IMR-90 (cell line): ENCODE measurements at regions not wholly inside any gene's neighbourhood (a gene's known extent, or its start where the extent isn't known, plus 50 kb on each side); places are given as distances from the start of the nearest gene placed in this dataset.

Source experiments
- ATAC-seq: fragments of 200-7000 bp; cut with Tn5 transposase; 2 replicates; pipeline ENCODE4 v1.9.1; 2020; ENCODE audit warnings: low read depth, mild to moderate bottlenecking, moderate library complexity
- BruUV-seq: library from RNA; stranded (reverse); fragments of 400-500 nt; replicated peaks from 2 replicates; lab custom pipeline; 2021; lab: Mats Ljungman, UMichigan
- CTCF ChIA-PET: fragments of 300-600 bp; formaldehyde crosslinking; extraction: SDS; loops from one replicate; lab custom pipeline; 2021; ENCODE audit warnings: antibody characterized with exemption; lab: Yijun Ruan, JAX
- POLR2A ChIA-PET: fragments of 300-600 bp; sonication (Branson Sonifier 250); formaldehyde crosslinking; loops from one replicate; lab custom pipeline; 2022; ENCODE audit warnings: antibody characterized with exemption; ENCODE audit not compliant: unreplicated experiment; lab: Charles Lee
- DNase-seq: peaks from one replicate; pipeline ENCODE4 v3.0.0; 2013
- H2AFZ ChIP-seq: replicated peaks from 2 replicates; pipeline ENCODE3; 2013; ENCODE audit warnings: low read length, mild to moderate bottlenecking; ENCODE audit not compliant: poor library complexity
- H2AK5ac ChIP-seq: 2 replicates; pipeline ENCODE4 v1.6.1; 2013; ENCODE audit warnings: low read depth, low read length, inconsistent platforms
- H2AK9ac ChIP-seq: replicated peaks from 2 replicates; pipeline ENCODE3; 2013; ENCODE audit warnings: mild to moderate bottlenecking, low read depth, low read length, moderate library complexity; ENCODE audit not compliant: poor library complexity
- H2BK120ac ChIP-seq: 2 replicates; pipeline ENCODE4 v1.6.1; 2013; ENCODE audit warnings: low read depth, low read length, inconsistent platforms
- H2BK15ac ChIP-seq: 3 replicates; pipeline ENCODE4 v1.6.1; 2013; ENCODE audit warnings: low read depth, low read length, inconsistent platforms
- H2BK20ac ChIP-seq: 2 replicates; pipeline ENCODE4 v1.6.1; 2013; ENCODE audit warnings: low read depth, mild to moderate bottlenecking, inconsistent platforms, low read length, moderate library complexity
- H2BK5ac ChIP-seq: 2 replicates; pipeline ENCODE4 v1.6.1; 2013; ENCODE audit warnings: mild to moderate bottlenecking, low read depth, low read length, inconsistent platforms; ENCODE audit not compliant: poor library complexity, severe bottlenecking
- H3K14ac ChIP-seq: replicated peaks from 2 replicates; pipeline ENCODE4 v1.6.1; 2013; ENCODE audit warnings: low read depth, low read length, inconsistent platforms
- H3K18ac ChIP-seq: 2 replicates; pipeline ENCODE4 v1.6.1; 2013; ENCODE audit warnings: low read depth, low read length, control low read depth
- H3K23ac ChIP-seq: 2 replicates; pipeline ENCODE4 v1.6.1; 2013; ENCODE audit warnings: low read depth, low read length, inconsistent platforms
- H3K27ac ChIP-seq: 2 replicates; pipeline ENCODE4 v1.5.1; 2013; ENCODE audit warnings: mild to moderate bottlenecking, control low read depth, low read length; ENCODE audit not compliant: insufficient read depth
- H3K27me3 ChIP-seq: 2 replicates; pipeline ENCODE4 v1.6.1; 2013; ENCODE audit warnings: low read length; ENCODE audit not compliant: control insufficient read depth, insufficient read depth
- H3K36me3 ChIP-seq: 2 replicates; pipeline ENCODE4 v1.6.1; 2013; ENCODE audit warnings: low read length, mixed read lengths; ENCODE audit not compliant: control insufficient read depth, insufficient read depth
- H3K4ac ChIP-seq: 2 replicates; pipeline ENCODE4 v1.6.1; 2013; ENCODE audit warnings: low read depth, low read length, inconsistent platforms
- H3K4me1 ChIP-seq: 2 replicates; pipeline ENCODE4 v1.6.1; 2013; ENCODE audit warnings: low read length, mixed read lengths; ENCODE audit not compliant: control insufficient read depth, insufficient read depth
- H3K4me2 ChIP-seq: 2 replicates; pipeline ENCODE4 v1.6.1; 2013; ENCODE audit warnings: low read depth, mild to moderate bottlenecking, control low read depth, low read length, moderate library complexity
- H3K4me3 ChIP-seq: 2 replicates; pipeline ENCODE4 v1.5.1; 2013; ENCODE audit warnings: low read depth, mild to moderate bottlenecking, control low read depth, low read length, moderate library complexity; ENCODE audit not compliant: insufficient read depth
- H3K56ac ChIP-seq: 2 replicates; pipeline ENCODE4 v1.6.1; 2013; ENCODE audit warnings: low read length, inconsistent platforms; ENCODE audit not compliant: insufficient read depth; ENCODE audit errors: extremely low read depth
- H3K79me1 ChIP-seq, 2 experiments: 2 replicates each; pipeline ENCODE4 v1.6.1; 2013; ENCODE audit warnings: low read length in 2 of 2, inconsistent platforms in 1 of 2, low read depth in 1 of 2
- H3K9ac ChIP-seq: 2 replicates; pipeline ENCODE4 v1.6.1; 2013; ENCODE audit warnings: low read depth, low read length, control low read depth
- H3K9me1 ChIP-seq: 2 replicates; pipeline ENCODE4 v1.6.1; 2013; ENCODE audit warnings: low read length, inconsistent platforms; ENCODE audit not compliant: insufficient read depth
- H3K9me3 ChIP-seq: 2 replicates; pipeline ENCODE4 v1.6.1; 2013; ENCODE audit warnings: low read length; ENCODE audit not compliant: control insufficient read depth, insufficient read depth
- H4K20me1 ChIP-seq: 2 replicates; pipeline ENCODE4 v1.6.1; 2013; ENCODE audit warnings: low read length, inconsistent platforms; ENCODE audit not compliant: insufficient read depth
- H4K5ac ChIP-seq: 2 replicates; pipeline ENCODE4 v1.6.1; 2013; ENCODE audit warnings: mild to moderate bottlenecking, low read depth, low read length, control low read depth
- H4K8ac ChIP-seq, 2 experiments: 2 replicates each; pipeline ENCODE4 v1.6.1; 2013; ENCODE audit warnings: low read depth in 2 of 2, low read length in 2 of 2, control low read depth in 1 of 2, inconsistent platforms in 1 of 2
- H4K91ac ChIP-seq: 2 replicates; pipeline ENCODE4 v1.6.1; 2013; ENCODE audit warnings: low read depth, low read length, inconsistent platforms; ENCODE audit not compliant: insufficient read depth
- BHLHE40 ChIP-seq: fragments of 150-350 bp; IDR thresholded peaks from 2 replicates; pipeline ENCODE4 v1.6.1; 2016; ENCODE audit warnings: mild to moderate bottlenecking, low read depth, low read length
- ELK1 ChIP-seq: fragments of 150-350 bp; IDR thresholded peaks from 2 replicates; pipeline ENCODE4 v1.6.1; 2016; ENCODE audit warnings: low read depth, mild to moderate bottlenecking, low read length, moderate library complexity, borderline replicate concordance
- MAZ ChIP-seq: IDR thresholded peaks from 2 replicates; pipeline ENCODE4 v1.6.1; 2012; ENCODE audit warnings: low read depth, mild to moderate bottlenecking, low read length, improper control_type of control experiment, moderate library complexity, borderline replicate concordance
- RFX5 ChIP-seq: IDR thresholded peaks from 2 replicates; pipeline ENCODE4 v1.8.0; 2012; ENCODE audit warnings: low read depth, mild to moderate bottlenecking, low read length, moderate library complexity
- WGBS, 2 experiments: methylation state at CpG; one replicate each; pipeline versions ENCODE4 v1.1.5 to v1.1.7; 2013; ENCODE audit warnings: missing lambda C conversion rate in 2 of 2; ENCODE audit not compliant: insufficient read length in 1 of 2; ENCODE audit errors: extremely low coverage in 2 of 2; 5-methylcytosine and 5-hydroxymethylcytosine counted together
- dilution Hi-C: fragments of 300-500 bp; cut with HindIII; formaldehyde crosslinking; loops from one replicate; pipeline ENCODE4 v1.14.3; 2018; ENCODE audit warnings: low sequenced_read_pairs; ENCODE audit not compliant: unreplicated experiment
- in situ Hi-C: fragments of 300-500 bp; cut with MboI; formaldehyde crosslinking; loops from 3 replicates; pipeline ENCODE4 v1.14.3; 2019; ENCODE audit warnings: low sequenced_read_pairs, inconsistent platforms, mixed read lengths
- intact Hi-C: fragments of 100-400 bp; cut with micrococcal nuclease; formaldehyde crosslinking; loops from 2 replicates; pipeline ENCODE4 v1.10.0; 2022

GRCh38 chr2:15883684-15884083 is 56.7 kb upstream of the MYCN start:
- 0% methylated on average over 1 of the region's 2 CpGs; no CpG with 5 or more reads in 1 of the 2 experiments for WGBS, 2 experiments
- intact Hi-C loops = no loop called here
- CTCF ChIA-PET = no interaction called here

More at GRCh38 chr2:15883684-15884083, 56.7 kb upstream of the MYCN start:
- peaks cover 10% of the 10 kb centered on the region for H3K9me3 ChIP-seq
- no peak for ATAC-seq
- H3K4me1 ChIP-seq = no peaks in the 10 kb centered on the region
- no peak overlapping the region for H3K23ac ChIP-seq
- H3K4me2 ChIP-seq = no peak overlapping the region
- no peak overlapping the region for H2BK120ac ChIP-seq
- no peaks in the 10 kb centered on the region for H3K27me3 ChIP-seq
- no peak overlapping the region for H2AFZ ChIP-seq
- BruUV-seq = no TSS peak
- DNase-seq = no peak
- H3K18ac ChIP-seq = no peak overlapping the region
- in situ Hi-C loops (no loop called here), dilution Hi-C loops (no loop called here)
- no peak overlapping the region for H3K56ac ChIP-seq
- H2AK9ac ChIP-seq = no peak overlapping the region
- H3K14ac ChIP-seq = no peak overlapping the region
- no peak overlapping the region for H2BK5ac ChIP-seq
- POLR2A ChIA-PET = no interaction called here
- TF ChIP-seq BHLHE40 = no peak
- TF ChIP-seq ELK1 = no peak
- TF ChIP-seq MAZ = no peak
- no peak for TF ChIP-seq RFX5
- H4K5ac ChIP-seq = no peak overlapping the region
- H3K9ac ChIP-seq = no peak overlapping the region
- no peaks in the 10 kb centered on the region for H3K9me1 ChIP-seq
- H2BK15ac ChIP-seq = no peak overlapping the region
- no peak overlapping the region for H3K4me3 ChIP-seq
- H4K91ac ChIP-seq = no peak overlapping the region
- no peak overlapping the region for H3K27ac ChIP-seq
- H3K4ac ChIP-seq = no peak overlapping the region
- no peak overlapping the region for H2AK5ac ChIP-seq
- H3K36me3 ChIP-seq = no peaks in the 10 kb centered on the region
- no peaks in the 10 kb centered on the region for H3K79me1 ChIP-seq
- H4K20me1 ChIP-seq = no peaks in the 10 kb centered on the region
- no peak overlapping the region for H4K8ac ChIP-seq
- no peak overlapping the region for H2BK20ac ChIP-seq
